OCI-LY7 (cell line): ENCODE measurements at regions not wholly inside any gene's neighbourhood (a gene's known extent, or its start where the extent isn't known, plus 50 kb on each side); places are given as distances from the start of the nearest gene placed in this dataset.

Experiments used
- BruUV-seq: library from RNA; stranded (reverse); fragments of 400-500 nt; replicated peaks from 2 replicates; lab custom pipeline; 2021; lab: Mats Ljungman, UMichigan
- CTCF ChIA-PET: fragments of 300-600 bp; sonication (Branson Sonifier 250); formaldehyde crosslinking; loops from one replicate; lab custom pipeline; 2022; ENCODE audit warnings: antibody characterized with exemption; ENCODE audit not compliant: unreplicated experiment; lab: Charles Lee
- POLR2A ChIA-PET: fragments of 300-600 bp; sonication (Branson Sonifier 250); formaldehyde crosslinking; loops from one replicate; lab custom pipeline; 2022; ENCODE audit warnings: antibody characterized with exemption; lab: Charles Lee
- DNase-seq: peaks from one replicate; pipeline ENCODE4 v3.0.0-alpha.2; 2015; ENCODE audit warnings: low spot score
- H2AFZ ChIP-seq: fragments of 200-600 bp; sonication (generic), shearing (Covaris generic); 2 replicates; pipeline ENCODE4 v1.6.1; 2014; ENCODE audit warnings: mild to moderate bottlenecking, antibody characterized with exemption, low read length, moderate library complexity
- H3K27ac ChIP-seq: fragments of 200-600 bp; sonication (generic); 2 replicates; pipeline ENCODE4 v1.5.1; 2014; ENCODE audit warnings: mixed run types, low read depth, mild to moderate bottlenecking, moderate library complexity, low read length, inconsistent platforms; ENCODE audit not compliant: poor library complexity, severe bottlenecking
- H3K36me3 ChIP-seq: fragments of 200-600 bp; sonication (generic); 2 replicates; pipeline ENCODE4 v1.6.1; 2014; ENCODE audit warnings: mild to moderate bottlenecking, antibody characterized with exemption, low read length, moderate library complexity, mixed read lengths; ENCODE audit not compliant: insufficient read depth
- H3K4me1 ChIP-seq: fragments of 200-600 bp; sonication (generic); 2 replicates; pipeline ENCODE4 v1.5.1; 2014; ENCODE audit warnings: mild to moderate bottlenecking, low read length; ENCODE audit not compliant: insufficient read depth, poor library complexity, severe bottlenecking
- H3K4me2 ChIP-seq: fragments of 200-600 bp; sonication (generic); 2 replicates; pipeline ENCODE4 v1.6.1; 2014; ENCODE audit warnings: mild to moderate bottlenecking, low read length
- H3K4me3 ChIP-seq: fragments of 200-600 bp; sonication (generic); 2 replicates; pipeline ENCODE4 v1.5.1; 2014; ENCODE audit warnings: mild to moderate bottlenecking, low read depth, low read length; ENCODE audit not compliant: poor library complexity, severe bottlenecking
- H3K79me2 ChIP-seq: fragments of 200-600 bp; sonication (generic); 2 replicates; pipeline ENCODE4 v1.6.1; 2016; ENCODE audit warnings: low read depth, mild to moderate bottlenecking, low read length, moderate library complexity, mixed read lengths; ENCODE audit not compliant: insufficient read depth
- H3K9me2 ChIP-seq: fragments of 200-600 bp; sonication (generic); 2 replicates; pipeline ENCODE4 v1.6.1; 2016; ENCODE audit warnings: mild to moderate bottlenecking, low read length, mixed read lengths; ENCODE audit not compliant: insufficient read depth
- H3K9me3 ChIP-seq: fragments of 200-600 bp; sonication (generic); 2 replicates; pipeline ENCODE4 v1.6.1; 2014; ENCODE audit warnings: mild to moderate bottlenecking, mixed run types, low read length, mixed read lengths
- H4K20me1 ChIP-seq: fragments of 200-600 bp; sonication (generic); 2 replicates; pipeline ENCODE4 v1.6.1; 2014; ENCODE audit warnings: mild to moderate bottlenecking, antibody characterized with exemption, low read length, moderate library complexity, mixed read lengths; ENCODE audit not compliant: insufficient read depth
- EZH2phosphoT487 ChIP-seq: fragments of 200-600 bp; sonication (generic); IDR thresholded peaks from 2 replicates; pipeline ENCODE4 v1.6.1; 2018; ENCODE audit warnings: low read depth, borderline replicate concordance, mild to moderate bottlenecking, mixed run types, antibody characterized with exemption, low read length, moderate library complexity, mixed read lengths
- intact Hi-C: fragments of 100-400 bp; cut with micrococcal nuclease; formaldehyde crosslinking; loops from one replicate; pipeline ENCODE4 v1.10.0; 2022; ENCODE audit not compliant: unreplicated experiment
- TF ChIP-seq, protein P1 (sequence below): fragments of 200-600 bp; sonication (generic); conservative IDR thresholded peaks from 2 replicates; pipeline ENCODE4 v1.5.1; 2014; ENCODE audit warnings: mild to moderate bottlenecking, antibody characterized with exemption, low read length, moderate library complexity, mixed read lengths

DNA sequence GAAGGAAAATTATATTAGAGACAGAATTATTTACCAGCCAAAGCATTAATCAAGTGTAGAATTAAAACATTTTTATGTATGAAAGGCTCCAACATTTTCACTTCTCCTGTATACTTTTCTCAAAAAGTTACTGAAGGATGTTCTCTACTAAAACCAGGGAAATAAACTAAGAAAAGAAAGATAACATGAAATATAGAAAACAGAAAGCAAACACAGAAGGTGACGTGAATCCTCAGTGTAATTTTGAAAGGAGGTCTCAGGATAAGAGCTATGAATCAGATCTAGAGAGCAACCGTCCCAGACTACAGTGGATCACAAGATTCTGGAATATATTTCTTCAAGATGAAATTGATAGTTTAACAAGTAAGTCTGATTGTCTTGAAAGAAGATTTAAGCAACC lies 144.5 kb downstream of the CYSLTR2 start:
- no peak overlapping the region for H3K4me2 ChIP-seq
- no peak overlapping the region for H3K4me3 ChIP-seq
- H4K20me1 ChIP-seq: no peaks in the 10 kb centered on the region
- H3K4me1 ChIP-seq: no peaks in the 10 kb centered on the region
- intact Hi-C loops: no loop called here
- CTCF ChIA-PET: no interaction called here
- BruUV-seq: no TSS peak
- no peaks in the 10 kb centered on the region for H3K9me2 ChIP-seq
- H2AFZ ChIP-seq: no peak overlapping the region
- POLR2A ChIA-PET: no interaction called here
- H3K36me3 ChIP-seq: no peaks in the 10 kb centered on the region
- no peak for DNase-seq
- H3K27ac ChIP-seq: no peak overlapping the region
- TF ChIP-seq EZH2phosphoT487: no peak
- TF ChIP-seq, protein P1, sequence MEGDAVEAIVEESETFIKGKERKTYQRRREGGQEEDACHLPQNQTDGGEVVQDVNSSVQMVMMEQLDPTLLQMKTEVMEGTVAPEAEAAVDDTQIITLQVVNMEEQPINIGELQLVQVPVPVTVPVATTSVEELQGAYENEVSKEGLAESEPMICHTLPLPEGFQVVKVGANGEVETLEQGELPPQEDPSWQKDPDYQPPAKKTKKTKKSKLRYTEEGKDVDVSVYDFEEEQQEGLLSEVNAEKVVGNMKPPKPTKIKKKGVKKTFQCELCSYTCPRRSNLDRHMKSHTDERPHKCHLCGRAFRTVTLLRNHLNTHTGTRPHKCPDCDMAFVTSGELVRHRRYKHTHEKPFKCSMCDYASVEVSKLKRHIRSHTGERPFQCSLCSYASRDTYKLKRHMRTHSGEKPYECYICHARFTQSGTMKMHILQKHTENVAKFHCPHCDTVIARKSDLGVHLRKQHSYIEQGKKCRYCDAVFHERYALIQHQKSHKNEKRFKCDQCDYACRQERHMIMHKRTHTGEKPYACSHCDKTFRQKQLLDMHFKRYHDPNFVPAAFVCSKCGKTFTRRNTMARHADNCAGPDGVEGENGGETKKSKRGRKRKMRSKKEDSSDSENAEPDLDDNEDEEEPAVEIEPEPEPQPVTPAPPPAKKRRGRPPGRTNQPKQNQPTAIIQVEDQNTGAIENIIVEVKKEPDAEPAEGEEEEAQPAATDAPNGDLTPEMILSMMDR: no peak
- H3K79me2 ChIP-seq: no peaks in the 10 kb centered on the region
- H3K9me3 ChIP-seq: no peaks in the 10 kb centered on the region

DNA sequence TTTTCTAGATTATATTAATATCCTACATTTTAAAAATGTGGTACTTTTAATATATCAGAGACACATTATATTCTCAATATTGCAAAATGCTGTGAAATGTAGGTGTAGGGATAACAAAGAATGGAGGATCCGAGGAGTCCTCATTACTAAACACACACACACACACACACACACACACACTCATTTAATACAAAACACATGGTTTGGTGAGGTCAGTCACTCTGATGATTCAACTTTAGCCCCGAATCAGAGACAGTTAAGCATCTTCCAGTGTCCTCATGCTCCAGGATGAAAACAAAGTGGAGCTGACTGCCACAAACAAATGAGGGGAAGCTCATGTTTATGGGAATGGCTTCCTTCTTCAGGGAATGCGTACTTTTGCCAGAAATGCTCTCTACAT lies 147.5 kb downstream of the CYSLTR2 start:
- TF ChIP-seq EZH2phosphoT487: no peak
- TF ChIP-seq, protein P1: no peak
- DNase-seq: no peak
- BruUV-seq: no TSS peak
- no peaks in the 10 kb centered on the region for H3K9me2 ChIP-seq
- intact Hi-C loops: no loop called here
- ChIA-PET POLR2A (interaction anchor here (0.6 kb wide), 1 partner anchor 44 kb away, joined by 4 read pairs; no protein-coding TSS in a partner anchor), CTCF (no interaction called here)
- H2AFZ ChIP-seq: no peak overlapping the region
- no peak overlapping the region for H3K4me3 ChIP-seq
- no peaks in the 10 kb centered on the region for H4K20me1 ChIP-seq
- H3K36me3 ChIP-seq: no peaks in the 10 kb centered on the region
- H3K4me2 ChIP-seq: no peak overlapping the region
- no peaks in the 10 kb centered on the region for H3K9me3 ChIP-seq
- H3K4me1 ChIP-seq: no peaks in the 10 kb centered on the region
- H3K27ac ChIP-seq: no peak overlapping the region
- no peaks in the 10 kb centered on the region for H3K79me2 ChIP-seq

DNA sequence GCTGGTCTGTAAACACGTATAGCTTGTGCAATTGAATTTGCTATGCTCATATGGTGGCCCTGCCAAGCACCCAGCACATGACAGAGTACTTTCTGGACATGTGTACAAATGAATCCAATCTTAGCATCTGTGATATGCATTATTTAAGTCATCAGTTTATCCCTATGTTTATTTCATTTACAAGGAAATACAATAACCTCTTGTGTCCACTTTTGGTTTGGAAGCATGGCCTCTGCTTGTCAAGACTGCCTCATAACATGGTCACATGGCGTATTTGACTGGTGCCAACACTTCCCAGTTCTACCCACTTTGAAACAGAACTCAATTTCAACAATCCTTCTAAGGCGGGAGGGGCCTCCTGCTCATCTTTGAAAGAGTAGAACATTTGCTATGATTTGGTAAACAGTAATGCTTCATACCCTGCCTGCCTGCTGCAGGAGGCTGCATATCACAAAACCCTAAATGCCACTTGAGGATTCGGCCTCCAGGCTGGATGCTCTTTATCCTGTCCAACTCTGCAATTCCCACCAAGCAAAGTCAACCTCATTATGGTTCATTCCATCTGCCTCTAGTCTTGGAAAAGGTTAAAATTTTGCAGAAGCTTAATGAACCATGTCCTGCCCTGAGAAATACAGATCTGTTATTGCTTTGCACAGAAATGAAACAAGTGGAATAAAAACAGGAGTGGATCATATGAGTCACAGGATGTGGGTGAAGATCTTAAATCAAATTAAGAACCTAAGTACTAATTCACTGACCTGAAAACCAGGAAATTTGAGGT lies 151.3 kb downstream of the CYSLTR2 start:
- no peaks in the 10 kb centered on the region for H3K9me2 ChIP-seq
- BruUV-seq: no TSS peak
- no peaks in the 10 kb centered on the region for H3K9me3 ChIP-seq
- no peaks in the 10 kb centered on the region for H3K79me2 ChIP-seq
- H4K20me1 ChIP-seq: no peaks in the 10 kb centered on the region
- CTCF ChIA-PET: no interaction called here
- H3K36me3 ChIP-seq: no peaks in the 10 kb centered on the region
- no peak overlapping the region for H3K27ac ChIP-seq
- intact Hi-C loops: no loop called here
- H3K4me3 ChIP-seq: no peak overlapping the region
- H2AFZ ChIP-seq: no peak overlapping the region
- H3K4me2 ChIP-seq: no peak overlapping the region
- POLR2A ChIA-PET: interaction anchor here (0.7 to 1.6 kb wide), 2 partner anchors 8 to 16 kb away, joined by 3 to 4 read pairs; no protein-coding TSS in a partner anchor
- TF ChIP-seq, protein P1: no peak
- no peak for TF ChIP-seq EZH2phosphoT487
- DNase-seq: no peak
- no peaks in the 10 kb centered on the region for H3K4me1 ChIP-seq
